ENCODE measurements at regions not wholly inside any gene's neighbourhood (a gene's known extent, or its start where the extent isn't known, plus 50 kb on each side); places are given as distances from the start of the nearest gene placed in this dataset.

DNA sequence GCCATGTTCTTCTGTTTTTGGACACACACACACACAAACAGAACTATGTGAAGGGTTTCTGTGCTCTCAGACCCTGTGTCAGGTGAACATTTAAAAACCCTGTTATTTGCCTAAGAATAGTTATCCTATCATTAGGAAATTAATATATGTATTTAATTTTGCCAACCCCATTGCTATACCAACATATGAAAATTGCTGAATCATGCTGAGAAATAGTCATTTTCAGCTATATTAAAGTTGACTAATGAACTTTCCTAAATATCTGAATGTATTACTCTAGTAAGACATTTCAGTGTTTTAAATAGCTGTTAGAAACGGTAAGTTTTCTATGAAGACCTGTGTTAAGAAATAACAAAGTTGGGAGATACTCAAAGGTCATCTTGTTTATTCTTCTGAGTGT is 596.9 kb upstream of the GRM7 start:
- no peak overlapping the region for H2AFZ ChIP-seq (ENCODE audit: low read length)
- ChIA-PET POLR2A (no interaction called here), CTCF (ENCODE audit: low intra/inter-chr PET ratio, low total read pairs) (no interaction called here)
- intact Hi-C loops (cut with micrococcal nuclease; ENCODE audit: unreplicated experiment): no loop called here
- H3K36me3 ChIP-seq (replicated peaks in 1 of 2; ENCODE audit: control insufficient read depth in 1 of 2, insufficient read depth in 2 of 2, low read length in 2 of 2): no peaks in the 10 kb centered on the region
- FAIRE-seq (no peak), DNase-seq (ENCODE audit: low spot score) (no peak), ATAC-seq (no peak)
- no peak overlapping the region for H3K4me2 ChIP-seq (ENCODE audit: low read depth, low read length)
- H4K20me1 ChIP-seq (ENCODE audit: insufficient read depth, low read length): no peaks in the 10 kb centered on the region
- H3K4me3 ChIP-seq (replicated peaks in 1 of 3; ENCODE audit: insufficient read depth in 1 of 3, low read depth in 2 of 3, low read length in 3 of 3): no peak overlapping the region
- H3K9me3 ChIP-seq (ENCODE audit: low read length): peaks cover 75% of the 10 kb centered on the region
- peak; percentile 56; the same call in 1 of the 2 replicates for TF ChIP-seq NFE2L2 (IDR thresholded peaks at IDR 0.05; ENCODE audit: low read length)
- TF ChIP-seq, protein P1, sequence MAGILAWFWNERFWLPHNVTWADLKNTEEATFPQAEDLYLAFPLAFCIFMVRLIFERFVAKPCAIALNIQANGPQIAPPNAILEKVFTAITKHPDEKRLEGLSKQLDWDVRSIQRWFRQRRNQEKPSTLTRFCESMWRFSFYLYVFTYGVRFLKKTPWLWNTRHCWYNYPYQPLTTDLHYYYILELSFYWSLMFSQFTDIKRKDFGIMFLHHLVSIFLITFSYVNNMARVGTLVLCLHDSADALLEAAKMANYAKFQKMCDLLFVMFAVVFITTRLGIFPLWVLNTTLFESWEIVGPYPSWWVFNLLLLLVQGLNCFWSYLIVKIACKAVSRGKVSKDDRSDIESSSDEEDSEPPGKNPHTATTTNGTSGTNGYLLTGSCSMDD (CRISPR knock-in tag; IDR thresholded peaks at IDR 0.05): no peak
- peak in 1 of 2 experiments; percentile 18; a peak in 1 of 4 replicates for TF ChIP-seq MAFK (conservative IDR thresholded peaks at IDR 0.05 in 1 of 2, IDR thresholded peaks at IDR 0.05 in 1 of 2; ENCODE audit: low read length in 2 of 2)
- no peaks in the 10 kb centered on the region for H3K27me3 ChIP-seq (ENCODE audit: control insufficient read depth in 1 of 2, insufficient read depth in 2 of 2, low read length in 2 of 2)
- no peak overlapping the region for H3K9ac ChIP-seq (ENCODE audit: insufficient read depth, low read depth, low read length)
- no TSS peak for BruUV-seq (replicated peaks)
- 3% methylated on average over 1 of the region's 1 CpG for WGBS (ENCODE audit: low lambda C conversion rate)
- H3K79me2 ChIP-seq (ENCODE audit: insufficient read depth, low read length): no peaks in the 10 kb centered on the region
- in situ Hi-C loops (cut with HindIII; ENCODE audit: extremely low pct_ligation_motif_present, low pct_unique_long_range_greater_than_20kb): no loop called here
- no peak overlapping the region for H3K27ac ChIP-seq (ENCODE audit: extremely low read length, insufficient read depth, low read length)
- no peaks in the 10 kb centered on the region for H3K4me1 ChIP-seq (ENCODE audit: insufficient read depth, low read length)

DNA sequence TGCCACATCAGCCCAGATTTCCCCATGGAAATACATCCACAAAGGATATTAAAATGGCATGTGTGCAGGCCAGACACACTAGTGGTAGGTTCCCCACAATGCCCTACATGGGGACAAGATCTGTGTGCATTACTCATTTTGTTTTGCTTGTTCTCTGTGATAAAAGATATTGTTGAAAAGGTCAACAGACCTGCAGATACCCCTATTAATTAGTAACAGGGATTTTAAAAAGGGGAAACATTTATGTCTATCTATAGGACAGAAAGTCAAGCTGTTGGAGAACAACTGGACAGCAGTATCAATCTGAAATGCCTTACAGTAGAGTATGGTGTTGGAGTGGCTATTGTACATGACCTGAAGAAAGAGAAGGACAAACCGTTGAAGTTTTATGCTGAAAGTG is 596.0 kb upstream of the GRM7 start:
- in situ Hi-C loops (cut with HindIII; ENCODE audit: extremely low pct_ligation_motif_present, low pct_unique_long_range_greater_than_20kb): no loop called here
- POLR2A ChIA-PET: no interaction called here
- no peak for ATAC-seq

More for the DNA sequence above, 596.0 kb upstream of the GRM7 start:
- no TSS peak for BruUV-seq (replicated peaks)
- Histone ChIP-seq H3K79me2 (ENCODE audit: insufficient read depth, low read length) (no peaks in the 10 kb centered on the region), H3K4me1 (ENCODE audit: insufficient read depth, low read length) (no peaks in the 10 kb centered on the region), H2AFZ (ENCODE audit: low read length) (no peak overlapping the region), H3K4me3 (replicated peaks in 1 of 3; ENCODE audit: insufficient read depth in 1 of 3, low read depth in 2 of 3, low read length in 3 of 3) (no peak overlapping the region), H3K4me2 (ENCODE audit: low read depth, low read length) (no peak overlapping the region), H3K9me3 (ENCODE audit: low read length) (peaks cover 67% of the 10 kb centered on the region), H4K20me1 (ENCODE audit: insufficient read depth, low read length) (no peaks in the 10 kb centered on the region), H3K27ac (ENCODE audit: extremely low read length, insufficient read depth, low read length) (no peak overlapping the region), H3K9ac (ENCODE audit: insufficient read depth, low read depth, low read length) (no peak overlapping the region), H3K36me3 (replicated peaks in 1 of 2; ENCODE audit: control insufficient read depth in 1 of 2, insufficient read depth in 2 of 2, low read length in 2 of 2) (no peaks in the 10 kb centered on the region), H3K27me3 (ENCODE audit: control insufficient read depth in 1 of 2, insufficient read depth in 2 of 2, low read length in 2 of 2) (no peaks in the 10 kb centered on the region)
- CTCF ChIA-PET (ENCODE audit: low intra/inter-chr PET ratio, low total read pairs): no interaction called here
- FAIRE-seq (no peak), DNase-seq (ENCODE audit: low spot score) (no peak)
- 0% methylated on average over 1 of the region's 1 CpG for WGBS (ENCODE audit: low lambda C conversion rate)
- TF ChIP-seq ZNF614 (CRISPR knock-in tag; IDR thresholded peaks at IDR 0.05; ENCODE audit: borderline replicate concordance) (no peak), NFIB (CRISPR knock-in tag; IDR thresholded peaks at IDR 0.05; ENCODE audit: borderline replicate concordance) (no peak), ERF (CRISPR knock-in tag; IDR thresholded peaks at IDR 0.05) (no peak), ZNF780A (CRISPR knock-in tag; IDR thresholded peaks at IDR 0.05) (no peak), KDM5A (IDR thresholded peaks at IDR 0.05; ENCODE audit: borderline replicate concordance, low read length) (no peak), HOXA5 (CRISPR knock-in tag; IDR thresholded peaks at IDR 0.05) (no peak), MED8 (CRISPR knock-in tag; IDR thresholded peaks at IDR 0.05; ENCODE audit: insufficient replicate concordance) (no peak)
- TF ChIP-seq, protein P2, sequence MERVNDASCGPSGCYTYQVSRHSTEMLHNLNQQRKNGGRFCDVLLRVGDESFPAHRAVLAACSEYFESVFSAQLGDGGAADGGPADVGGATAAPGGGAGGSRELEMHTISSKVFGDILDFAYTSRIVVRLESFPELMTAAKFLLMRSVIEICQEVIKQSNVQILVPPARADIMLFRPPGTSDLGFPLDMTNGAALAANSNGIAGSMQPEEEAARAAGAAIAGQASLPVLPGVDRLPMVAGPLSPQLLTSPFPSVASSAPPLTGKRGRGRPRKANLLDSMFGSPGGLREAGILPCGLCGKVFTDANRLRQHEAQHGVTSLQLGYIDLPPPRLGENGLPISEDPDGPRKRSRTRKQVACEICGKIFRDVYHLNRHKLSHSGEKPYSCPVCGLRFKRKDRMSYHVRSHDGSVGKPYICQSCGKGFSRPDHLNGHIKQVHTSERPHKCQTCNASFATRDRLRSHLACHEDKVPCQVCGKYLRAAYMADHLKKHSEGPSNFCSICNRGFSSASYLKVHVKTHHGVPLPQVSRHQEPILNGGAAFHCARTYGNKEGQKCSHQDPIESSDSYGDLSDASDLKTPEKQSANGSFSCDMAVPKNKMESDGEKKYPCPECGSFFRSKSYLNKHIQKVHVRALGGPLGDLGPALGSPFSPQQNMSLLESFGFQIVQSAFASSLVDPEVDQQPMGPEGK (CRISPR knock-in tag; IDR thresholded peaks at IDR 0.05): no peak
- intact Hi-C loops (cut with micrococcal nuclease; ENCODE audit: unreplicated experiment): no loop called here
